ENCODE measurements at regions not wholly inside any gene's neighbourhood (a gene's known extent, or its start where the extent isn't known, plus 50 kb on each side); places are given as distances from the start of the nearest gene placed in this dataset.

- TF ChIP-seq, protein P1, sequence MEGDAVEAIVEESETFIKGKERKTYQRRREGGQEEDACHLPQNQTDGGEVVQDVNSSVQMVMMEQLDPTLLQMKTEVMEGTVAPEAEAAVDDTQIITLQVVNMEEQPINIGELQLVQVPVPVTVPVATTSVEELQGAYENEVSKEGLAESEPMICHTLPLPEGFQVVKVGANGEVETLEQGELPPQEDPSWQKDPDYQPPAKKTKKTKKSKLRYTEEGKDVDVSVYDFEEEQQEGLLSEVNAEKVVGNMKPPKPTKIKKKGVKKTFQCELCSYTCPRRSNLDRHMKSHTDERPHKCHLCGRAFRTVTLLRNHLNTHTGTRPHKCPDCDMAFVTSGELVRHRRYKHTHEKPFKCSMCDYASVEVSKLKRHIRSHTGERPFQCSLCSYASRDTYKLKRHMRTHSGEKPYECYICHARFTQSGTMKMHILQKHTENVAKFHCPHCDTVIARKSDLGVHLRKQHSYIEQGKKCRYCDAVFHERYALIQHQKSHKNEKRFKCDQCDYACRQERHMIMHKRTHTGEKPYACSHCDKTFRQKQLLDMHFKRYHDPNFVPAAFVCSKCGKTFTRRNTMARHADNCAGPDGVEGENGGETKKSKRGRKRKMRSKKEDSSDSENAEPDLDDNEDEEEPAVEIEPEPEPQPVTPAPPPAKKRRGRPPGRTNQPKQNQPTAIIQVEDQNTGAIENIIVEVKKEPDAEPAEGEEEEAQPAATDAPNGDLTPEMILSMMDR (IDR thresholded peaks at IDR 0.05; ENCODE audit: extremely low read depth, low read depth, low read length) = no peak
Observed at GRCh38 chr13:65034266-65034665, 2195.9 kb downstream of the PCDH9 start.

DNA sequence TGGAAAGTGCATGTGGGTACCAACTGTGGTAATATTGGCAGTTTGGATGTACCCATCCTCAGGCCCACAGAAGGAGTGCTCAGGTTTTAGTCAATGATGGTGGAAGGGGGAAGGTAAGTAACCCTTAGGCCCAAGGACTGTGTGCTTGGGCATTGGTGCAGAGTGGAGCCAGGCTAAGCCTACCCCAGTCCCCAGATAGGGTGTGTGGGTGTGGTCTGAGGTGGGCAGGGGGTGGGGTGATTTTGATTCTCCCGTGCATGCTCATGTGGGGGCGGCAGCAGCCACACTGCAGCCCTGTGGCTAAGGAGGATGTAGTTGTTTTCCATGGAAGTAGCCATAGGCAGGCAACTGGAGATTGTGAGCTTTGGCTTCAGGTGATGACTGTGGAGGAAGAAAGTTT lies 2197.3 kb downstream of the PCDH9 start:
- TF ChIP-seq, protein P1 (IDR thresholded peaks at IDR 0.05; ENCODE audit: extremely low read depth, low read depth, low read length) = no peak
- no peaks in the 10 kb centered on the region for H3K36me3 ChIP-seq (ENCODE audit: insufficient read depth, low read length)
- no peak overlapping the region for H2AFZ ChIP-seq (ENCODE audit: low read length)
- no peaks in the 10 kb centered on the region for H4K20me1 ChIP-seq (ENCODE audit: insufficient read depth, low read length)
- H3K79me2 ChIP-seq (ENCODE audit: insufficient read depth, low read length) = no peaks in the 10 kb centered on the region
- peaks cover 4% of the 10 kb centered on the region for H3K9me3 ChIP-seq (ENCODE audit: low read depth, low read length)
- no peaks in the 10 kb centered on the region for H3K27me3 ChIP-seq (ENCODE audit: insufficient read depth, low read length)
- H3K4me2 ChIP-seq (ENCODE audit: insufficient read depth, low read length) = no peak overlapping the region
- H3K4me3 ChIP-seq (ENCODE audit: insufficient read depth, low read length) = no peak overlapping the region
- no peak overlapping the region for H3K27ac ChIP-seq (ENCODE audit: low read depth, low read length)
- no peaks in the 10 kb centered on the region for H3K4me1 ChIP-seq (ENCODE audit: insufficient read depth, low read length)
- no peak for DNase-seq (ENCODE audit: insufficient read length, low spot score, missing footprints)

More at GRCh38 chr13:65034266-65034665, 2195.9 kb downstream of the PCDH9 start:
- H3K36me3 ChIP-seq (ENCODE audit: insufficient read depth, low read length) = no peaks in the 10 kb centered on the region
- DNase-seq (ENCODE audit: insufficient read length, low spot score, missing footprints) = no peak
- no peaks in the 10 kb centered on the region for H3K79me2 ChIP-seq (ENCODE audit: insufficient read depth, low read length)
- H3K27me3 ChIP-seq (ENCODE audit: insufficient read depth, low read length) = no peaks in the 10 kb centered on the region
- no peak overlapping the region for H3K4me3 ChIP-seq (ENCODE audit: insufficient read depth, low read length)
- H3K4me2 ChIP-seq (ENCODE audit: insufficient read depth, low read length) = no peak overlapping the region
- H3K9me3 ChIP-seq (ENCODE audit: low read depth, low read length) = peaks cover 4% of the 10 kb centered on the region
- no peaks in the 10 kb centered on the region for H4K20me1 ChIP-seq (ENCODE audit: insufficient read depth, low read length)
- H3K27ac ChIP-seq (ENCODE audit: low read depth, low read length) = no peak overlapping the region
- no peaks in the 10 kb centered on the region for H3K4me1 ChIP-seq (ENCODE audit: insufficient read depth, low read length)
- H2AFZ ChIP-seq (ENCODE audit: low read length) = no peak overlapping the region

DNA sequence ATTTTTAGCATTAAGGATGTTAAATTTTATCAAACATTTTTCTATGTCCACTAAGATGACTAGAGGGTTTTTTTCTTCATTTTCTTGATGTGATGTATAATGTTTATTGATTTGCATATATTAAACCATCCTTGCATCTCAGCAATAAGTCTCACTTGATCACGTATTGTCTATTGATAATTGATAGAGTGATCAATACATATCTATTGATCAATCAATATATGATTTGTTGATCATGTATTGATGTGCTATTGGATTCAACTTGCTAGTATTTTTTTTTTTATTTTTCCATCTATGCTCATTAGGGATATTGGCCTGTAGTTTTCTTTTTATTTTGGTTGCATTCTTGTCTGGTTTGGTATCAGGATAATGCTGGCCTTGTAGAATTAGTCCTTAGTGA lies 2202.0 kb downstream of the PCDH9 start:
- no peaks in the 10 kb centered on the region for H3K27me3 ChIP-seq (ENCODE audit: insufficient read depth, low read length)
- TF ChIP-seq, protein P1 (IDR thresholded peaks at IDR 0.05; ENCODE audit: extremely low read depth, low read depth, low read length) = no peak
- H3K4me2 ChIP-seq (ENCODE audit: insufficient read depth, low read length) = no peak overlapping the region
- DNase-seq (ENCODE audit: insufficient read length, low spot score, missing footprints) = no peak
- no peaks in the 10 kb centered on the region for H4K20me1 ChIP-seq (ENCODE audit: insufficient read depth, low read length)
- H3K79me2 ChIP-seq (ENCODE audit: insufficient read depth, low read length) = no peaks in the 10 kb centered on the region
- H3K27ac ChIP-seq (ENCODE audit: low read depth, low read length) = no peak overlapping the region
- no peaks in the 10 kb centered on the region for H3K36me3 ChIP-seq (ENCODE audit: insufficient read depth, low read length)
- H3K9me3 ChIP-seq (ENCODE audit: low read depth, low read length) = peaks cover 3% of the 10 kb centered on the region
- H2AFZ ChIP-seq (ENCODE audit: low read length) = no peak overlapping the region
- no peak overlapping the region for H3K4me3 ChIP-seq (ENCODE audit: insufficient read depth, low read length)
- no peaks in the 10 kb centered on the region for H3K4me1 ChIP-seq (ENCODE audit: insufficient read depth, low read length)

GRCh38 chr13:65026505-65026904 lies 2203.6 kb downstream of the PCDH9 start:
- no peak overlapping the region for H3K4me2 ChIP-seq (ENCODE audit: insufficient read depth, low read length)
- H3K4me1 ChIP-seq (ENCODE audit: insufficient read depth, low read length) = no peaks in the 10 kb centered on the region
- TF ChIP-seq, protein P1 (IDR thresholded peaks at IDR 0.05; ENCODE audit: extremely low read depth, low read depth, low read length) = no peak
- no peak overlapping the region for H3K27ac ChIP-seq (ENCODE audit: low read depth, low read length)
- H3K27me3 ChIP-seq (ENCODE audit: insufficient read depth, low read length) = no peaks in the 10 kb centered on the region
- H3K79me2 ChIP-seq (ENCODE audit: insufficient read depth, low read length) = no peaks in the 10 kb centered on the region
- DNase-seq (ENCODE audit: insufficient read length, low spot score, missing footprints) = no peak
- H2AFZ ChIP-seq (ENCODE audit: low read length) = no peak overlapping the region
- no peak overlapping the region for H3K4me3 ChIP-seq (ENCODE audit: insufficient read depth, low read length)
- peaks cover 2% of the 10 kb centered on the region for H3K9me3 ChIP-seq (ENCODE audit: low read depth, low read length)
- H4K20me1 ChIP-seq (ENCODE audit: insufficient read depth, low read length) = no peaks in the 10 kb centered on the region
- no peaks in the 10 kb centered on the region for H3K36me3 ChIP-seq (ENCODE audit: insufficient read depth, low read length)

Data from osteoblast (primary cell).